ENCODE measurements at regions not wholly inside any gene's neighbourhood (a gene's known extent, or its start where the extent isn't known, plus 50 kb on each side); places are given as distances from the start of the nearest gene placed in this dataset.

- DNase-seq (ENCODE audit: low read depth, low spot score) (no peak), FAIRE-seq (no peak)
- TF ChIP-seq MYC (IDR thresholded peaks at IDR 0.05; ENCODE audit: low read depth, low read length): no peak
- TF ChIP-seq GATA2 (IDR thresholded peaks at IDR 0.05; ENCODE audit: insufficient read depth, insufficient read length, low read depth, low read length): no peak
- no peak for TF ChIP-seq EZH2 (IDR thresholded peaks at IDR 0.05; ENCODE audit: borderline replicate concordance, low read depth, low read length, severe bottlenecking)
- TF ChIP-seq POLR2AphosphoS5 (IDR thresholded peaks at IDR 0.05; ENCODE audit: insufficient read depth, low read depth, low read length): no peak
- no peak for TF ChIP-seq JUN (IDR thresholded peaks at IDR 0.05; ENCODE audit: borderline replicate concordance, insufficient read depth, insufficient read length, low read depth)
- Histone ChIP-seq H3K9me3 (replicated peaks; ENCODE audit: control insufficient read depth, insufficient read depth, low read length) (no peaks in the 10 kb centered on the region), H3K9ac (replicated peaks; ENCODE audit: extremely low read depth, insufficient read depth, low read length) (no peak overlapping the region), H3K4me1 (ENCODE audit: control insufficient read depth, extremely low read depth, insufficient read depth, low read length) (no peaks in the 10 kb centered on the region), H4K20me1 (replicated peaks; ENCODE audit: control insufficient read depth, extremely low read depth, insufficient read depth, low read length) (no peaks in the 10 kb centered on the region), H3K4me2 (ENCODE audit: insufficient read depth, low read length) (no peak overlapping the region), H3K79me2 (ENCODE audit: control insufficient read depth, insufficient read depth, low read length) (no peaks in the 10 kb centered on the region), H3K36me3 (ENCODE audit: control insufficient read depth in 2 of 2, extremely low read depth in 1 of 2, insufficient read depth in 2 of 2, low read length in 2 of 2) (no peaks in the 10 kb centered on the region), H3K4me3 (replicated peaks in 1 of 3; ENCODE audit: insufficient read depth in 1 of 3, low read depth in 1 of 3, low read length in 3 of 3) (no peak overlapping the region), H3K27me3 (ENCODE audit: control insufficient read depth in 2 of 2, insufficient read depth in 2 of 2, low read length in 2 of 2) (no peaks in the 10 kb centered on the region), H2AFZ (ENCODE audit: low read depth, low read length) (no peak overlapping the region), H3K27ac (ENCODE audit: insufficient read depth, low read depth, low read length) (no peak overlapping the region), H3K9me1 (replicated peaks; ENCODE audit: control insufficient read depth, extremely low read depth, insufficient read depth, low read length) (no peaks in the 10 kb centered on the region)
- dilution Hi-C loops (cut with MboI; ENCODE audit: extremely low pct_ligation_motif_present, low sequenced_read_pairs) (no loop called here), intact Hi-C loops (cut with micrococcal nuclease) (no loop called here)
- ChIA-PET POLR2A (interaction anchor here (0.5 kb wide), 1 partner anchor 560 kb away, joined by 3 read pairs; no protein-coding TSS in a partner anchor), CTCF (interaction anchor here (0.9 to 1.3 kb wide), 3 partner anchors 8 to 376 kb away, joined by 3 to 4 read pairs (median 3); no protein-coding TSS in a partner anchor)
- BruUV-seq (replicated peaks): no TSS peak
These were observed 106.0 kb downstream of the C9orf50 start for GRCh38 chr9:129514891-129515290.

- Histone ChIP-seq H3K27ac (ENCODE audit: insufficient read depth, low read depth, low read length) (no peak overlapping the region), H2AFZ (ENCODE audit: low read depth, low read length) (no peak overlapping the region), H3K9me1 (replicated peaks; ENCODE audit: control insufficient read depth, extremely low read depth, insufficient read depth, low read length) (no peaks in the 10 kb centered on the region), H3K4me1 (ENCODE audit: control insufficient read depth, extremely low read depth, insufficient read depth, low read length) (no peaks in the 10 kb centered on the region), H3K4me2 (ENCODE audit: insufficient read depth, low read length) (no peak overlapping the region), H3K27me3 (ENCODE audit: control insufficient read depth in 2 of 2, insufficient read depth in 2 of 2, low read length in 2 of 2) (no peaks in the 10 kb centered on the region), H3K9ac (replicated peaks; ENCODE audit: extremely low read depth, insufficient read depth, low read length) (no peak overlapping the region), H4K20me1 (replicated peaks; ENCODE audit: control insufficient read depth, extremely low read depth, insufficient read depth, low read length) (no peaks in the 10 kb centered on the region), H3K36me3 (ENCODE audit: control insufficient read depth in 2 of 2, extremely low read depth in 1 of 2, insufficient read depth in 2 of 2, low read length in 2 of 2) (no peaks in the 10 kb centered on the region), H3K4me3 (replicated peaks in 1 of 3; ENCODE audit: insufficient read depth in 1 of 3, low read depth in 1 of 3, low read length in 3 of 3) (no peak overlapping the region), H3K9me3 (replicated peaks; ENCODE audit: control insufficient read depth, insufficient read depth, low read length) (no peaks in the 10 kb centered on the region), H3K79me2 (ENCODE audit: control insufficient read depth, insufficient read depth, low read length) (no peaks in the 10 kb centered on the region)
- intact Hi-C loops (cut with micrococcal nuclease): no loop called here
- DNase-seq (ENCODE audit: low read depth, low spot score) (no peak), FAIRE-seq (no peak)
- no TSS peak for BruUV-seq (replicated peaks)
- CTCF ChIA-PET: interaction anchor here (1.3 kb wide), 1 partner anchor 8 kb away, joined by 4 read pairs; no protein-coding TSS in a partner anchor
- POLR2A ChIA-PET: no interaction called here
- TF ChIP-seq FOS (IDR thresholded peaks at IDR 0.05; ENCODE audit: borderline replicate concordance, insufficient read depth, low read length): no peak
- no peak for TF ChIP-seq POLR2AphosphoS5 (IDR thresholded peaks at IDR 0.05; ENCODE audit: insufficient read depth, low read depth, low read length)
- no peak for TF ChIP-seq POLR2A (IDR thresholded peaks at IDR 0.05; ENCODE audit: low read depth, low read length)
- no peak for TF ChIP-seq CTCF (IDR thresholded peaks at IDR 0.05; ENCODE audit: extremely low read depth in 1 of 2, insufficient read depth in 1 of 2, low read depth in 1 of 2, low read length in 2 of 2)
- TF ChIP-seq EZH2 (IDR thresholded peaks at IDR 0.05; ENCODE audit: borderline replicate concordance, low read depth, low read length, severe bottlenecking): no peak
- no peak for TF ChIP-seq MAX (IDR thresholded peaks at IDR 0.05; ENCODE audit: insufficient read depth, insufficient read length)
- TF ChIP-seq JUN (IDR thresholded peaks at IDR 0.05; ENCODE audit: borderline replicate concordance, insufficient read depth, insufficient read length, low read depth): no peak
- no peak for TF ChIP-seq GATA2 (IDR thresholded peaks at IDR 0.05; ENCODE audit: insufficient read depth, insufficient read length, low read depth, low read length)
- TF ChIP-seq MYC (IDR thresholded peaks at IDR 0.05; ENCODE audit: low read depth, low read length): no peak
- dilution Hi-C loops (cut with MboI; ENCODE audit: extremely low pct_ligation_motif_present, low sequenced_read_pairs): no loop called here
These were observed 106.4 kb downstream of the C9orf50 start for GRCh38 chr9:129514497-129514867.

Measured in endothelial cell of umbilical vein (primary cell).